ENCODE measurements at regions not wholly inside any gene's neighbourhood (a gene's known extent, or its start where the extent isn't known, plus 50 kb on each side); places are given as distances from the start of the nearest gene placed in this dataset.

GRCh38 chr7:21104124-21104500, 317.4 kb upstream of the SP8 start:
- TF ChIP-seq CTCF (IDR thresholded peaks at IDR 0.05) (no peak), EZH2 (IDR thresholded peaks at IDR 0.05) (no peak), EZH2phosphoT487 (IDR thresholded peaks at IDR 0.05) (no peak)

Data from neural progenitor cell (in vitro differentiated cells).